B cell (primary cell): ENCODE measurements at regions not wholly inside any gene's neighbourhood (a gene's known extent, or its start where the extent isn't known, plus 50 kb on each side); places are given as distances from the start of the nearest gene placed in this dataset.

ENCODE experiments used
- ATAC-seq: fragments of 200-7000 bp; cut with Tn5 transposase; one replicate; pipeline ENCODE4 v1.10.0; 2021; ENCODE audit warnings: low read depth, mild to moderate bottlenecking, moderate number of reproducible peaks, moderate library complexity
- CTCF ChIA-PET: fragments of 350-600 bp; sonication (Branson Sonifier 250); formaldehyde crosslinking; loops from one replicate; lab custom pipeline; 2021; ENCODE audit warnings: antibody characterized with exemption, inconsistent platforms; lab: Charles Lee
- POLR2A ChIA-PET: fragments of 350-600 bp; sonication (Branson Sonifier 250); formaldehyde crosslinking; loops from one replicate; lab custom pipeline; 2021; ENCODE audit warnings: antibody characterized with exemption; lab: Charles Lee
- DNase-seq: peaks from one replicate; pipeline ENCODE4 v3.0.0; 2013
- H2AFZ ChIP-seq: 2 replicates; pipeline ENCODE4 v1.6.1; 2012; ENCODE audit warnings: mild to moderate bottlenecking, low read depth, low read length; ENCODE audit not compliant: insufficient read depth, poor library complexity, severe bottlenecking
- H3K27ac ChIP-seq, 2 donors: 1 replicate in 1 of 2; 2 replicates in 1 of 2; pipeline ENCODE4 v1.5.1; 2012 to 2013; ENCODE audit warnings: low read length in 2 of 2, mild to moderate bottlenecking in 2 of 2, moderate library complexity in 1 of 2
- H3K27me3 ChIP-seq, 4 experiments: fragments of 200-600 bp in 1 of 4; sonication (generic) in 1 of 4; replicated peaks in 1 of 4; 1 replicate in 2 of 4; 2 replicates in 2 of 4; pipeline versions ENCODE4 v1.6.1 to v1.7.0; 2013 to 2016; ENCODE audit warnings: low read length in 3 of 4, mild to moderate bottlenecking in 2 of 4, mixed read lengths in 1 of 4, moderate library complexity in 1 of 4; ENCODE audit not compliant: insufficient read depth in 4 of 4, control insufficient read depth in 3 of 4; ENCODE audit errors: control extremely low read depth in 1 of 4
- H3K36me3 ChIP-seq, 2 experiments: replicated peaks in 1 of 2; 1 replicate in 1 of 2; 2 replicates in 1 of 2; pipeline versions ENCODE4 v1.6.1 to v1.7.1; 2013; ENCODE audit warnings: low read length in 1 of 2; ENCODE audit not compliant: insufficient read depth in 2 of 2, control insufficient read depth in 1 of 2; ENCODE audit errors: control extremely low read depth in 1 of 2, extremely low read depth in 1 of 2
- H3K4me1 ChIP-seq, 2 donors: fragments of 200-600 bp in 1 of 2; sonication (generic) in 1 of 2; 1 replicate in 1 of 2; 2 replicates in 1 of 2; pipeline versions ENCODE4 v1.5.1 to v1.6.1; 2013 to 2017; ENCODE audit warnings: low read length in 2 of 2; ENCODE audit not compliant: control insufficient read depth in 2 of 2, insufficient read depth in 2 of 2
- H3K4me2 ChIP-seq: replicated peaks from 2 replicates; pipeline ENCODE3; 2012; ENCODE audit warnings: mild to moderate bottlenecking, low read depth, low read length; ENCODE audit not compliant: poor library complexity, severe bottlenecking
- H3K4me3 ChIP-seq, 5 experiments: fragments of 200-600 bp in 1 of 5; sonication (generic) in 1 of 5; 1 replicate in 3 of 5; 2 replicates in 2 of 5; pipeline versions ENCODE4 v1.5.1 to v1.7.0; 2011 to 2016; ENCODE audit warnings: low read length in 4 of 5, mild to moderate bottlenecking in 4 of 5, low read depth in 2 of 5, control low read depth in 1 of 5, moderate library complexity in 1 of 5; ENCODE audit not compliant: insufficient read depth in 1 of 5; ENCODE audit errors: control extremely low read depth in 1 of 5, extremely low read depth in 1 of 5
- H3K79me2 ChIP-seq: fragments of 200-600 bp; sonication (generic); one replicate; pipeline ENCODE4 v1.6.0; 2016; ENCODE audit warnings: low read length; ENCODE audit not compliant: control insufficient read depth, insufficient read depth
- H3K9ac ChIP-seq: fragments of 200-600 bp; sonication (generic); 2 replicates; pipeline ENCODE4 v1.6.1; 2017; ENCODE audit warnings: mild to moderate bottlenecking, low read length, moderate library complexity
- H3K9me3 ChIP-seq, 3 donors: one replicate each; pipeline versions ENCODE4 v1.6.1 to v1.7.1; 2013; ENCODE audit warnings: low read length in 2 of 3; ENCODE audit not compliant: control insufficient read depth in 2 of 3, insufficient read depth in 1 of 3; ENCODE audit errors: control extremely low read depth in 1 of 3
- H4K20me1 ChIP-seq: 2 replicates; pipeline ENCODE4 v1.6.0; 2012; ENCODE audit warnings: mild to moderate bottlenecking, low read length; ENCODE audit not compliant: insufficient read depth, control insufficient read depth, poor library complexity, severe bottlenecking
- H3K27ac Mint-ChIP-seq: one replicate; pipeline ENCODE4 v1.8.0; 2021; ENCODE audit warnings: mixed read lengths
- H3K27me3 Mint-ChIP-seq: one replicate; pipeline ENCODE4 v1.8.0; 2021; ENCODE audit warnings: mixed read lengths
- H3K4me1 Mint-ChIP-seq: one replicate; pipeline ENCODE4 v1.8.0; 2021; ENCODE audit warnings: mixed read lengths
- H3K4me3 Mint-ChIP-seq: one replicate; pipeline ENCODE4 v1.8.0; 2021; ENCODE audit warnings: mixed read lengths
- H3K9me3 Mint-ChIP-seq: one replicate; pipeline ENCODE4 v1.8.0; 2022; ENCODE audit warnings: mixed read lengths; ENCODE audit not compliant: insufficient read depth
- CTCF ChIP-seq: fragments of 200-600 bp; IDR thresholded peaks from one replicate; pipeline ENCODE4 v1.8.0; 2022; ENCODE audit warnings: antibody characterized with exemption, mild to moderate bottlenecking
- EZH2 ChIP-seq: IDR thresholded peaks from 2 replicates; pipeline ENCODE4 v1.6.1; 2012; ENCODE audit warnings: borderline replicate concordance, low read depth, mild to moderate bottlenecking, moderate library complexity, low read length; ENCODE audit not compliant: insufficient read depth, poor library complexity, severe bottlenecking
- WGBS: methylation state at CpG from one replicate; pipeline ENCODE4 v1.1.5; 2013; ENCODE audit warnings: missing lambda C conversion rate; ENCODE audit not compliant: insufficient coverage; 5-methylcytosine and 5-hydroxymethylcytosine counted together
- intact Hi-C: fragments of 100-400 bp; cut with micrococcal nuclease; formaldehyde crosslinking; loops from one replicate; pipeline ENCODE4 v1.10.0; 2022

- Histone ChIP-seq H2AFZ (no peak overlapping the region), H3K79me2 (no peaks in the 10 kb centered on the region), H3K4me1 (no peaks in the 10 kb centered on the region), H3K4me2 (no peak overlapping the region), H3K9me3 (no peaks in the 10 kb centered on the region), H3K9ac (no peak overlapping the region), H3K27me3 (no peaks in the 10 kb centered on the region), H3K36me3 (no peaks in the 10 kb centered on the region), H4K20me1 (no peaks in the 10 kb centered on the region), H3K4me3 (no peak overlapping the region), H3K27ac (no peak overlapping the region)
- ATAC-seq (no peak), DNase-seq (no peak)
- H3K4me1 Mint-ChIP-seq, result no peaks in the 10 kb centered on the region
- intact Hi-C loops, result no loop called here
- POLR2A ChIA-PET, result no interaction called here
- CTCF ChIA-PET, result no interaction called here
- no peak for TF ChIP-seq EZH2
- TF ChIP-seq CTCF, result no peak
- no peak overlapping the region for H3K27ac Mint-ChIP-seq
- H3K27me3 Mint-ChIP-seq, result peaks cover 13% of the 10 kb centered on the region
- no peak overlapping the region for H3K4me3 Mint-ChIP-seq
- no peaks in the 10 kb centered on the region for H3K9me3 Mint-ChIP-seq
These were observed 81.0 kb upstream of the CAV2 start for GRCh38 chr7:116418524-116418923.

- Histone ChIP-seq H3K79me2 (no peaks in the 10 kb centered on the region), H2AFZ (no peak overlapping the region), H3K9me3 (no peaks in the 10 kb centered on the region), H3K9ac (no peak overlapping the region), H3K4me1 (no peaks in the 10 kb centered on the region), H3K4me2 (no peak overlapping the region), H3K36me3 (no peaks in the 10 kb centered on the region), H3K4me3 (no peak overlapping the region), H3K27ac (no peak overlapping the region), H4K20me1 (no peaks in the 10 kb centered on the region), H3K27me3 (no peaks in the 10 kb centered on the region)
- TF ChIP-seq EZH2 (no peak), CTCF (no peak)
- intact Hi-C loops, result no loop called here
- DNase-seq (no peak), ATAC-seq (no peak)
- H3K4me1 Mint-ChIP-seq, result no peaks in the 10 kb centered on the region
- peaks cover 13% of the 10 kb centered on the region for H3K27me3 Mint-ChIP-seq
- ChIA-PET CTCF (no interaction called here), POLR2A (no interaction called here)
- WGBS, result 90% methylated on average over 2 of the region's 3 CpGs
- no peaks in the 10 kb centered on the region for H3K9me3 Mint-ChIP-seq
- H3K27ac Mint-ChIP-seq, result no peak overlapping the region
- H3K4me3 Mint-ChIP-seq, result no peak overlapping the region
These were observed 79.5 kb upstream of the CAV2 start for GRCh38 chr7:116420003-116420402.
